ENCODE measurements at regions not wholly inside any gene's neighbourhood (a gene's known extent, or its start where the extent isn't known, plus 50 kb on each side); places are given as distances from the start of the nearest gene placed in this dataset.

GRCh38 chr5:98627121-98627520 lies 146.3 kb upstream of the RGMB start:
- TF ChIP-seq EZH2 (IDR thresholded peaks at IDR 0.05; ENCODE audit: borderline replicate concordance, low read length) (no peak), CTCF (IDR thresholded peaks at IDR 0.05; ENCODE audit: low read length) (no peak)
- H4K20me1 ChIP-seq (ENCODE audit: insufficient read depth, low read length): no peaks in the 10 kb centered on the region
- no peaks in the 10 kb centered on the region for H3K4me1 ChIP-seq (ENCODE audit: insufficient read depth, low read length, severe bottlenecking)
- H3K4me2 ChIP-seq (ENCODE audit: low read length): no peak overlapping the region
- H3K9me3 ChIP-seq (ENCODE audit: low read length): no peaks in the 10 kb centered on the region
- H3K9me2 ChIP-seq (ENCODE audit: low read depth, low read length): no peaks in the 10 kb centered on the region
- H3K4me3 ChIP-seq (ENCODE audit: low read depth, low read length, poor library complexity, severe bottlenecking): no peak overlapping the region
- no peak overlapping the region for H3K9ac ChIP-seq (ENCODE audit: low read length)
- H3K79me2 ChIP-seq (ENCODE audit: insufficient read depth, low read length): no peaks in the 10 kb centered on the region
- H3F3A ChIP-seq (ENCODE audit: insufficient read depth, low read length): no peaks in the 10 kb centered on the region
- no peak overlapping the region for H2AFZ ChIP-seq (ENCODE audit: low read length)
- H3K27me3 ChIP-seq (ENCODE audit: insufficient read depth, low read length): no peaks in the 10 kb centered on the region
- no peak overlapping the region for H3K27ac ChIP-seq (ENCODE audit: low read depth, low read length, poor library complexity, severe bottlenecking)
- H3K36me3 ChIP-seq (ENCODE audit: insufficient read depth, low read length): no peaks in the 10 kb centered on the region

- Histone ChIP-seq H4K20me1 (ENCODE audit: insufficient read depth, low read length) (no peaks in the 10 kb centered on the region), H3F3A (ENCODE audit: insufficient read depth, low read length) (no peaks in the 10 kb centered on the region), H3K9ac (ENCODE audit: low read length) (no peak overlapping the region), H3K9me3 (ENCODE audit: low read length) (no peaks in the 10 kb centered on the region), H3K79me2 (ENCODE audit: insufficient read depth, low read length) (no peaks in the 10 kb centered on the region), H3K9me2 (ENCODE audit: low read depth, low read length) (no peaks in the 10 kb centered on the region), H3K36me3 (ENCODE audit: insufficient read depth, low read length) (no peaks in the 10 kb centered on the region), H3K27ac (ENCODE audit: low read depth, low read length, poor library complexity, severe bottlenecking) (no peak overlapping the region), H2AFZ (ENCODE audit: low read length) (no peak overlapping the region), H3K27me3 (ENCODE audit: insufficient read depth, low read length) (no peaks in the 10 kb centered on the region), H3K4me2 (ENCODE audit: low read length) (no peak overlapping the region), H3K4me1 (ENCODE audit: insufficient read depth, low read length, severe bottlenecking) (no peaks in the 10 kb centered on the region), H3K4me3 (ENCODE audit: low read depth, low read length, poor library complexity, severe bottlenecking) (no peak overlapping the region)
- TF ChIP-seq EZH2 (IDR thresholded peaks at IDR 0.05; ENCODE audit: borderline replicate concordance, low read length) (no peak), CTCF (IDR thresholded peaks at IDR 0.05; ENCODE audit: low read length) (no peak)
These were observed 142.8 kb upstream of the RGMB start for GRCh38 chr5:98630621-98631020.

- Histone ChIP-seq H3K4me3 (ENCODE audit: low read depth, low read length, poor library complexity, severe bottlenecking) (no peak overlapping the region), H3K9me2 (ENCODE audit: low read depth, low read length) (no peaks in the 10 kb centered on the region), H3K27ac (ENCODE audit: low read depth, low read length, poor library complexity, severe bottlenecking) (no peak overlapping the region), H3K27me3 (ENCODE audit: insufficient read depth, low read length) (no peaks in the 10 kb centered on the region), H3K9me3 (ENCODE audit: low read length) (no peaks in the 10 kb centered on the region), H3F3A (ENCODE audit: insufficient read depth, low read length) (no peaks in the 10 kb centered on the region), H3K79me2 (ENCODE audit: insufficient read depth, low read length) (no peaks in the 10 kb centered on the region), H3K4me2 (ENCODE audit: low read length) (no peak overlapping the region), H2AFZ (ENCODE audit: low read length) (no peak overlapping the region), H3K9ac (ENCODE audit: low read length) (no peak overlapping the region), H3K36me3 (ENCODE audit: insufficient read depth, low read length) (no peaks in the 10 kb centered on the region), H4K20me1 (ENCODE audit: insufficient read depth, low read length) (no peaks in the 10 kb centered on the region), H3K4me1 (ENCODE audit: insufficient read depth, low read length, severe bottlenecking) (no peaks in the 10 kb centered on the region)
- TF ChIP-seq CTCF (IDR thresholded peaks at IDR 0.05; ENCODE audit: low read length): no peak
- no peak for TF ChIP-seq EZH2 (IDR thresholded peaks at IDR 0.05; ENCODE audit: borderline replicate concordance, low read length)
These were observed 142.0 kb upstream of the RGMB start for GRCh38 chr5:98631311-98632054.

Measured in OCI-LY1 (cell line).